ENCODE measurements at regions not wholly inside any gene's neighbourhood (a gene's known extent, or its start where the extent isn't known, plus 50 kb on each side); places are given as distances from the start of the nearest gene placed in this dataset.

GRCh38 chr18:3340682-3341097, 78.8 kb downstream of the MYL12B start:
- intact Hi-C loops (cut with micrococcal nuclease), result no loop called here
- H4K8ac ChIP-seq (ENCODE audit: low read depth in 2 of 2, low read length in 2 of 2), result no peak overlapping the region
- no peak overlapping the region for H2AK5ac ChIP-seq (ENCODE audit: low read depth, low read length)
- no peak overlapping the region for H2AFZ ChIP-seq (replicated peaks; ENCODE audit: low read length, poor library complexity)
- H3K14ac ChIP-seq (replicated peaks; ENCODE audit: low read depth, low read length), result no peak overlapping the region
- H3K4me2 ChIP-seq (ENCODE audit: low read depth, low read length), result no peak overlapping the region
- H2AK9ac ChIP-seq (replicated peaks; ENCODE audit: low read depth, low read length, poor library complexity), result no peak overlapping the region
- ChIA-PET CTCF (no interaction called here), POLR2A (ENCODE audit: unreplicated experiment) (no interaction called here)
- no peak overlapping the region for H3K18ac ChIP-seq (ENCODE audit: low read depth, low read length)
- H3K27me3 ChIP-seq (ENCODE audit: control insufficient read depth, insufficient read depth, low read length), result no peaks in the 10 kb centered on the region
- in situ Hi-C loops (cut with MboI; ENCODE audit: low sequenced_read_pairs), result no loop called here
- H3K9me3 ChIP-seq (ENCODE audit: control insufficient read depth, insufficient read depth, low read length), result no peaks in the 10 kb centered on the region
- H3K4me3 ChIP-seq (ENCODE audit: insufficient read depth, low read depth, low read length), result no peak overlapping the region
- no peak overlapping the region for H4K5ac ChIP-seq (ENCODE audit: low read depth, low read length)
- no peaks in the 10 kb centered on the region for H3K9me1 ChIP-seq (ENCODE audit: insufficient read depth, low read length)
- H2BK120ac ChIP-seq (ENCODE audit: low read depth, low read length), result no peak overlapping the region
- no peak overlapping the region for H2BK5ac ChIP-seq (ENCODE audit: low read depth, low read length, poor library complexity, severe bottlenecking)
- H3K23ac ChIP-seq (ENCODE audit: low read depth, low read length), result no peak overlapping the region
- no TSS peak for BruUV-seq (replicated peaks)
- H3K9ac ChIP-seq (ENCODE audit: low read depth, low read length), result no peak overlapping the region
- no peaks in the 10 kb centered on the region for H3K36me3 ChIP-seq (ENCODE audit: control insufficient read depth, insufficient read depth, low read length)
- DNase-seq (peak; percentile 28), ATAC-seq (ENCODE audit: low read depth) (no peak; the same call in 1 of the 2 replicates)
- H2BK20ac ChIP-seq (ENCODE audit: low read depth, low read length), result no peak overlapping the region
- no peaks in the 10 kb centered on the region for H3K79me1 ChIP-seq (ENCODE audit: low read depth in 1 of 2, low read length in 2 of 2)
- H4K91ac ChIP-seq (ENCODE audit: insufficient read depth, low read depth, low read length), result no peak overlapping the region
- no peak overlapping the region for H3K27ac ChIP-seq (ENCODE audit: insufficient read depth, low read length)
- TF ChIP-seq MAFK (IDR thresholded peaks at IDR 0.05; ENCODE audit: low read depth, low read length) (no peak), CHD1 (IDR thresholded peaks at IDR 0.05; ENCODE audit: low read depth, low read length) (no peak), RCOR1 (IDR thresholded peaks at IDR 0.05; ENCODE audit: insufficient replicate concordance, low read length) (no peak), BHLHE40 (IDR thresholded peaks at IDR 0.05; ENCODE audit: low read depth, low read length) (no peak), RFX5 (IDR thresholded peaks at IDR 0.05; ENCODE audit: low read depth, low read length) (no peak), ELK1 (IDR thresholded peaks at IDR 0.05; ENCODE audit: borderline replicate concordance, low read depth, low read length) (no peak), SMC3 (IDR thresholded peaks at IDR 0.05; ENCODE audit: low read depth, low read length) (no peak), MXI1 (IDR thresholded peaks at IDR 0.05; ENCODE audit: borderline replicate concordance, low read depth, low read length) (no peak), MAZ (IDR thresholded peaks at IDR 0.05; ENCODE audit: borderline replicate concordance, low read depth, low read length) (no peak), NFE2L2 (IDR thresholded peaks at IDR 0.05; ENCODE audit: low read depth, low read length) (no peak), POLR2A (IDR thresholded peaks at IDR 0.05; ENCODE audit: low read depth, low read length) (no peak), FOS (IDR thresholded peaks at IDR 0.05; ENCODE audit: low read depth, low read length) (no peak), CTCF (conservative IDR thresholded peaks at IDR 0.05; ENCODE audit: low read depth, low read length) (no peak), CEBPB (IDR thresholded peaks at IDR 0.05; ENCODE audit: low read depth, low read length) (no peak), RAD21 (IDR thresholded peaks at IDR 0.05; ENCODE audit: low read length) (no peak)
- TF ChIP-seq, protein P1, sequence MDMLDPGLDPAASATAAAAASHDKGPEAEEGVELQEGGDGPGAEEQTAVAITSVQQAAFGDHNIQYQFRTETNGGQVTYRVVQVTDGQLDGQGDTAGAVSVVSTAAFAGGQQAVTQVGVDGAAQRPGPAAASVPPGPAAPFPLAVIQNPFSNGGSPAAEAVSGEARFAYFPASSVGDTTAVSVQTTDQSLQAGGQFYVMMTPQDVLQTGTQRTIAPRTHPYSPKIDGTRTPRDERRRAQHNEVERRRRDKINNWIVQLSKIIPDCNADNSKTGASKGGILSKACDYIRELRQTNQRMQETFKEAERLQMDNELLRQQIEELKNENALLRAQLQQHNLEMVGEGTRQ (IDR thresholded peaks at IDR 0.05; ENCODE audit: low read depth, low read length), result no peak
- dilution Hi-C loops (cut with HindIII; ENCODE audit: low sequenced_read_pairs, unreplicated experiment), result no loop called here
- H4K20me1 ChIP-seq (ENCODE audit: insufficient read depth, low read length), result no peaks in the 10 kb centered on the region
- H2BK15ac ChIP-seq (ENCODE audit: low read depth, low read length), result no peak overlapping the region
- H3K56ac ChIP-seq (ENCODE audit: extremely low read depth, insufficient read depth, low read length), result no peak overlapping the region
- 0 out of 2 replicates have a peak, but pooled peaks cover under 1% of the 10 kb centered on the region for H3K4me1 ChIP-seq (ENCODE audit: control insufficient read depth, insufficient read depth, low read length)
- no CpG with 5 or more reads among the region's 2 CpGs for WGBS, 2 experiments (ENCODE audit: extremely low coverage in 2 of 2, insufficient read length in 1 of 2)
- H3K4ac ChIP-seq (ENCODE audit: low read depth, low read length), result no peak overlapping the region

All from IMR-90 (cell line).